Lower leg skin (tissue), 4 donors: ENCODE measurements at regions not wholly inside any gene's neighbourhood (a gene's known extent, or its start where the extent isn't known, plus 50 kb on each side); places are given as distances from the start of the nearest gene placed in this dataset.

Experiments
- DNase-seq, 2 donors: peaks; one replicate each; pipeline ENCODE4 v3.0.0-alpha.2; 2019; ENCODE audit warnings: low spot score in 2 of 2
- H3K4me3 ChIP-seq: fragments of 200-600 bp; sonication (generic); 2 replicates; pipeline ENCODE4 v1.5.1; 2017; ENCODE audit warnings: mild to moderate bottlenecking, low read depth; ENCODE audit not compliant: poor library complexity, severe bottlenecking
- CTCF ChIP-seq, 3 donors: fragments of 450-650 bp; IDR thresholded peaks; one replicate each; pipeline ENCODE4 v1.5.1; 2016; ENCODE audit warnings: antibody characterized with exemption in 3 of 3, mild to moderate bottlenecking in 3 of 3, moderate library complexity in 2 of 3
- POLR2A ChIP-seq, 2 donors: fragments of 450-650 bp; IDR thresholded peaks; one replicate each; pipeline ENCODE4 v1.6.1; 2016 to 2017; ENCODE audit warnings: antibody characterized with exemption in 2 of 2, mild to moderate bottlenecking in 1 of 2, moderate library complexity in 1 of 2
- WGBS, 2 donors: methylation state at CpG; one replicate each; pipeline ENCODE4 v1.1.5; 2018; 5-methylcytosine and 5-hydroxymethylcytosine counted together
- intact Hi-C: fragments of 100-400 bp; cut with DNase I; formaldehyde crosslinking; loops from one replicate; pipeline ENCODE4 v1.15.0; 2023; ENCODE audit warnings: low total_unique reads

- WGBS, 2 donors, result 51 to 70% methylated on average over 1 of the region's 1 CpG
- TF ChIP-seq CTCF (IDR thresholded peaks at IDR 0.05) (no peak), POLR2A (IDR thresholded peaks at IDR 0.05) (no peak)
- no peak overlapping the region for H3K4me3 ChIP-seq
- intact Hi-C loops, result no loop called here
- DNase-seq, result no peak
Measured at GRCh38 chr16:13435415-13435814, 484.5 kb upstream of the ERCC4 start.

GRCh38 chr16:13435873-13436474, 484.0 kb upstream of the ERCC4 start:
- WGBS, 2 donors, result 66 to 87% methylated on average over 3 of the region's 3 CpGs
- no peak overlapping the region for H3K4me3 ChIP-seq
- DNase-seq, result no peak
- no peak for TF ChIP-seq CTCF (IDR thresholded peaks at IDR 0.05)
- no peak for TF ChIP-seq POLR2A (IDR thresholded peaks at IDR 0.05)
- intact Hi-C loops, result no loop called here

DNA sequence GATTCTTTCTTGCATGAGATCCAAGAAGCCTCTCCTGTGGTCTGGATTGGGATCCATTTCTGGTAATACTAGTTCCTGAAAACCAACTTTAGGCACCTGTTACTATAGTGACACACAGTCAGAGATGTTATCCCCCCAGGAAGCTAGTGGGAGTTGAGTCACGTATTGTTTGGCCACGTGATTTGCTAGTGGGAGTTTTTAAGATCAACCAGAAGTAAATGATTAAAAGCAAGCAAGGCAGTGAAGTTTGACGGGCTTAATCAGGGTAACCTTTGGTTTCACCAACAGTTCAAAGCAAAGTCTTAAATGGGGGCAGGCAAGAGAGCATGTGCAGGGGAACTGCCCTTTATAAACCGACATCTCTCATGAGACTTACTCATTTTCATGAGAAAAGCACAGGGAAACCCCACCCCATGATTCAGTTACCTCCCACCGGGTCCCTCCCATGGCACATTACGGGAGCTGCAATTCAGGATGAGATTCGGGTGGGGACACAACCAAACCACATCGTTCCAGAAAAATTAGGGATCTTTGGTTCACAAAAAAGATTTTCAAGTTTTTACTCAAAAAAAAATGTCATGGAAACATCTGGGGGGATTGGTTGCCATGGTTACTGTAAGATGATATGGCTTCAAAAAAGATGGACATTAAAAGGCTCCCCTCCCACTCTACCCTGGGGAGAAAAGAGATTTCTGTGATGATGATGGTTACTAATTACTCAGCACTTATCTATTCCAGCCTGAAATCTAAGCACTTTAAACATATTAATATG, 483.1 kb upstream of the ERCC4 start:
- no peak for DNase-seq
- TF ChIP-seq POLR2A (IDR thresholded peaks at IDR 0.05) (no peak), CTCF (IDR thresholded peaks at IDR 0.05) (no peak)
- H3K4me3 ChIP-seq, result no peak overlapping the region
- intact Hi-C loops, result no loop called here
- WGBS, 2 donors, result 46 to 55% methylated on average over 8 of the region's 8 CpGs

- DNase-seq, result no peak
- intact Hi-C loops, result no loop called here
- TF ChIP-seq CTCF (IDR thresholded peaks at IDR 0.05) (no peak), POLR2A (IDR thresholded peaks at IDR 0.05) (no peak)
- WGBS, 2 donors, result 62 to 65% methylated on average over 5 of the region's 5 CpGs
- H3K4me3 ChIP-seq, result no peak overlapping the region
Measured at GRCh38 chr16:13437413-13437795, 482.6 kb upstream of the ERCC4 start.

- WGBS, 2 donors, result 76 to 79% methylated on average over 6 of the region's 6 CpGs
- no peak overlapping the region for H3K4me3 ChIP-seq
- TF ChIP-seq CTCF (IDR thresholded peaks at IDR 0.05) (no peak), POLR2A (IDR thresholded peaks at IDR 0.05) (no peak)
- intact Hi-C loops, result no loop called here
- no peak for DNase-seq
Measured at GRCh38 chr16:13438064-13438463, 481.9 kb upstream of the ERCC4 start.
